HG03342 (cell line): ENCODE measurements at regions not wholly inside any gene's neighbourhood (a gene's known extent, or its start where the extent isn't known, plus 50 kb on each side); places are given as distances from the start of the nearest gene placed in this dataset.
"Not testable (repeated sequence)": the region's sequence is repeated elsewhere in the genome, so short reads cannot be mapped to it uniquely, and the experiment has no call there.

Experiments used
- ATAC-seq: cut with Tn5 transposase; IDR thresholded peaks from one replicate; pipeline ENCODE4 v1.9.1; 2021; ENCODE audit warnings: mild to moderate bottlenecking, moderate library complexity; ENCODE audit not compliant: unreplicated experiment

DNA sequence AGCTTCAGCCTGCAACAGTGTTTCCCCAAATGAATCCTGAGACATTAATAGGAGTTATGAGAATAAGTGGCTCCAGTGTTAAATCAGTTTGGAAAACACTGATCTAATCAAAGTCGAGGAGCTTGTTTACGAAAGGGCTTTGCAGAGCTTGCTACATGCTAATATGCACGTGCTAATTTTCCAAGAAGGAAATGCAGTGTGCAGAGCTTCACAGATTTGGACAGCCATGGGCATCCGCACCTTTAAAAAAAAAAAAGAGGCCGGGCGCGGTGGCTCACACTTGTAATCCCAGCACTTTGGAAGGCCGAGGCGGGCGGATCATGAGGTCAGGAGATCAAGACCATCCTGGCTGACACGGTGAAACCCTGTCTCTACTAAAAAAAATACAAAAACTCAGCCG, 79.7 kb upstream of the LMO2 start:
- ATAC-seq = not testable (repeated sequence)

DNA sequence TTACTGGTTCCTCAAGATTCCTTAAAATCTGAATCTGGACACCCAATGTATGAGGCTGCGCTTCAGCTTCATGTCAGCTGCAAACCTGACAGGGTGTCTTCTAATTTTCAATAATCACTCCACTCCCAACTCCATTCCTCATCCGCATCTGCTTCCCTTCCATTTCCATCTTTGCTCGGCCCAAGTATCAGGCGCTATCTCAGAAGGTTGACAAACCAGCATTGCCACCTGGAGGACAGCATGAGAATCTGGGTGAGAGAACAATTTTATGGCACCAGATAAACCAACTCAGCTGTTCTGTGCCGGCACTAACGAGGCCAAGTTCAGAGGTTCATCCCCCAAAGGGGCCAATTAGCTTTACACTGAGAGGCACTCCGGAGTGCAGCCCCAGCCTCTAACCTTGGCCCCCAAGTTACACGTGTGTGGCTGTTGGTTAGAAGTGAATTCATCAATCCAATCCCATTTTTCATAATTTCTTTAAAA, 79.1 kb upstream of the LMO2 start:
- peak; percentile 62 for ATAC-seq

DNA sequence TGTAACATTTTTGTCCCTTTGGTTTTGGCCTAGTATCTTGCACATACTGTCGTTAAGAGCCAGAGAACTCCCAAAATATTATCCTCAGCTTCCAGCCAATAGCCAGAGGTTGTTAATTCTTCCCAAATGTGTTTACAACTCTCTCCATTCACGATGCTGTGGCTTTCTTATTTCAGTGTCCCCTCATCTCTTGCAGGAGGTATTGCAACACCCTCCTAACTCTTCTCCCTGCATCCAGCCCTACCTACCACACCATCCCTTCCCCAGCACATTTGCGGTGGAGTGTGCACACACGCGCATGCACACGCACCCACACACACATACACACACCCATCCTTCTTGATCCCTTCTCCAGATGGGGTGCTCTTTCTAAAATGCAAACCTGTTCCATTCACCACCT, 75.6 kb upstream of the LMO2 start:
- ATAC-seq = no peak

DNA sequence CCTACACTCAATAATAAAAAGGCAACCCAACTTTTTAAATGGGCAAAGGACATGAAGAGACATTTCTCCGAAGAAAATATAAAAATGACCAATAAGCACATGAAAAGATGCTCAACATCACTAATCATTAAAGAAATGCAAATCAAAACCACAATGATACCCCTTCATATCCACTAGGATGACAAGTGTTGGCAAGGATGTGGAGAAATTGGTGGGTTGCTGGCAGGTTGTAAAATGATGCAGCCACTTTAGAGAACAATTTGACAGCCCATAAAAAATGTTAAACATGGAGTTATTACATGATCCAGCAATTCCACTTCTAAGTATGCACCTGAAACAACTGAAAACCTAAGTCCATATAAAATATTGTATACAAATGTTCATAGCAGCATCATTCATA, 73.2 kb upstream of the LMO2 start:
- no peak for ATAC-seq

DNA sequence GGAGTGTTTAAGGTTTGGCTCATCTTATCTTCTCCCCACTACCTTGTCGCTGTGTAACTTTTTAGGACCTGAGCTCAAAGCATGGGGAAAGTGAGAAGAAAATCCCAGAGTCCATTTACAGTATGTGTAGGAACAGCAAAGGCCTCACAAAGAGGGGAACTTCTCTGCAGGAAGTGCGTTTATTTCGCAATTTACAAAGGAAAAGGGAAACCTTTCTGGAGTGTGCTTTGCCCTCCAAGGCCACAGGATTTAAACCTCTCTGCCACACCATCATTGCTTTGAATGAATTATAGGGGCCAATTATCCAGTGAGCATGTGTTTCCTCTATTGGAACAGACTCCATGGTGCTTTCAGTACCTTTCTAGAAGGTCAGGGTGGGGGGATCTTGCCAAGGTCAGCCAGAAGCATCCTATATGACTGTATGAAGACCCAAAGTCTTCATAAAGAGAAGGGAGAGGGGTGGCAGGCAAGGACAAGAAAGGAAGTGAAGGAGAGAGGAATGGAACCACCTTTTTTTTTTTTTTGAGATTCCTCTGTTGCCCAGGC, 68.1 kb upstream of the LMO2 start:
- ATAC-seq = no peak

DNA sequence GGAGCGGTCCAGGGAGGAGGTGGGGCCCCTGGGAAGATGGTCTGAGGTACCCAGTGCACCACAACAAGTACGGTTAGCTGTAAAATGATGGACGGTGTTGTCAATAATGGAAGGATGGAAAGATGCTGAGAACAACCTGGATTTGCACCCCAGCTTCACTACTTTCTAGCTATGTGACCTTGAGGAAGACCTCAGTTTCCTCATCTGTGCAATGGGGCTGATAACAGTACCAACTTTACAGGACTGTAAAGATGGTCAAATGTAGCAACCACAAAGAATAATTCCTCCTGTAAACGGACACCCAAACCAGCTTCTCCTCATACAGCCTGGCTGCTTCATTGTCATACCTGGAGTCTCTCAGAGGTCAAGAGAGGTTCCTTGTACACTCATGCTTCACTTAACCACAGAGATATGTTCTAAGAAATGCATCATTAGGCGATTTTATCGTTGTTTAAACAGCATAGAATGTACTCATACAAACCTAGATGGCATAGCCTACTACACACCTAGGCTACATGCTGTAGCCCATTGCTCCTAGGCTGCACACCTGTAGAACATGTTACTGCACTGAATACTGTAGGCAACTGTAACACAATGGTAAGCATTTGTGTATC, 65.5 kb upstream of the LMO2 start:
- ATAC-seq = no peak

DNA sequence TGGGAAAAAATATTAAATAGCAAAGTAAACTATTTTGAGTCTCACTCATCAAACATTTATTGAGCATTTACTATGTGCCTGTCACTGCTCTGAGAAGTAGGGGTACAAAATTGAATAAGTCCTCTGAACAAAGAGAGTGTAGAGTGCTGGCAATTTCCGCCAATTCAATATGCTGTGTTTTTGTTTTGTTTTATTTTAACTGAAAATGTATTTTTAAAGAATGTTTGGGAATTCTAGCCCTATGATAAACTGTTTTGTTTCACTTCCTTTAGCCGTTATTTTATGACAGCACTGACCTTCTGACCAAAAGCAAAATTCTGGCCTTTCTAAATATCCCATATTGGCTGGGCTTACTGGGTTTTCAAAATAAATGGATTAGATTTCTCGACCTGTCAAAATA, 64.7 kb upstream of the LMO2 start:
- no peak for ATAC-seq

DNA sequence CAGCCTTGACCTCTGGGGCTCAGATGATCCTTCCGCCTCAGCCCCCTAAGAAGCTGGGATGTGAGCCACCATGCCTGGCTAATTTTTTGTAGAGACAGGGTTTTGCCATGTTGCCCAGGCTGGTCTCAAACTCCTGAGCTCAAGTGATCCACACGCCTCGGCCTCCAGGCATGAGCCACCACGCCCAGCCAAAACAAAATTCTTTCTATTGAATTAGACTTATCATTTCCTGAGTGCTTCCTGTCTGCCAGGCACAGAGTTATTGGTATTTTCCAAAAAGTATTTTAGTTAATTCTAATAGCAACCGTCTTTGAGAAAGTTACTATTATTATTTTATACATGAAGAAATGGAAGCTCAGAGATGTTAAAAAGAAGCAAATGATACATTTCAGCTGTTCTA, 61.4 kb upstream of the LMO2 start:
- no peak for ATAC-seq

DNA sequence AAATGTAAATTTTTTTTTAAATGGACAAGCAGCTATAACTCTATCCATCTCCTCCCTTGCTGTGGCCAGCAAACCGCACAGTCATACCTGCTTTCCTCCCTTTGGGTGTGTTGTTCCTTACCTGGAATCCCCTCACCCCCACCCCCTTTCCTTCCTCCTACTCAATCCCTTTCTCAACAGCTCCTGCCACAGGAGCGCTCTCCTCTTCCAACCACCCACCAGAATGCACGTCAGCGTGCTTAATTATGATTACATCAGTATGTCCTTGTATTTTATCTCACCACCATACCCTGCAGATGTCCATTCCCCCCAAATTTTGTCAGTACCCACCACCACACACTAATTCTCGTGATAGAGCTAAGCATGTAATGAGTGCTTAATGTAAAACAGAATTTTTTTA, 60.9 kb upstream of the LMO2 start:
- ATAC-seq = no peak

DNA sequence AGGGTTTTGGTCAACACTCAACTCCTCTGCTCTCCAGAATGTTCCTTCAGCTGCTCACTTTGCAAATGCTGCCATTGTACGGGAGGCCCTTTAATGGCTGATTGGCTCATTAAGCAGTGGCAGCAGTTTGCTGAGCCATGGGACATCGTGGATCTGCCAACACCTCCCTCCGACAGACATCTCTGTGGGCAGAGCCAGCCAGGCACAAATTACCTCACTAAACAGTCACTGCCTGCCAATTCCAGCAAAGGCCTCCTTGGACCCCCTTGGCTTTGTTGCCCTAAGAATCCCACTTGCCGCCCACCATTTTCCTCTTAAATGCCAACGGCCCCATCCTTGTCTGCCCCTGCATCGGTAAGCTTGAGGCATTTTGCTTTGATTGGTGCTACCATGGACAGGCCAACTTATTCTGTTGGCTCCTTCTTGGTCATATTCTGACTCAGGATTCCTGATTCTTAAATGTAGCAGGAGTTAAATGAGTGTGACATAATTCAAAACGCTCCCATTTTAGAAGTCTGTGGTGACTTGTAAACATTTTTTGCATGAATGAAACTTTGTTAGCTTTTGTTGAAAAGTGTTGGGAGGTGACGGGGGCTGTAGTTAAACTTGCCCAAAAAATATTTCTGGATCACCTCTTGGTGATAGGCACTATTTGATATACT, 57.5 kb upstream of the LMO2 start:
- no peak for ATAC-seq

DNA sequence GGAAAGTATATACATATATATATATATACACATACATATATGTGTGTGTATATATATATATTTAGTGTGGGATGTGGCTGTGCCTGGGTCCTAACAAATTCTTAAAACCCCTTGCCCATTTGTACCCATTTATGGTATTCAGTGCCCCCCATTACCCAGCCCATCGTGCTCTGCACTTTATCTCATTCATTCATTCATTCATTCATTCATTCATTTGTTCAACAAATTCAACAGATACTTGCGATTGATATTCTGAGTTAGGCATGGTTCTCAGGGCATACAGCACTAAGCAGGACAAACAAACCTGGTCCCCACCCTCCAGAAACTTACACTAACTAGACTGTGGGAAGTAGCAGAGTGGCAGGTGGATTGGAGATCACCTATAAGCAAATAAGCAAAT, 56.6 kb upstream of the LMO2 start:
- ATAC-seq = no peak

DNA sequence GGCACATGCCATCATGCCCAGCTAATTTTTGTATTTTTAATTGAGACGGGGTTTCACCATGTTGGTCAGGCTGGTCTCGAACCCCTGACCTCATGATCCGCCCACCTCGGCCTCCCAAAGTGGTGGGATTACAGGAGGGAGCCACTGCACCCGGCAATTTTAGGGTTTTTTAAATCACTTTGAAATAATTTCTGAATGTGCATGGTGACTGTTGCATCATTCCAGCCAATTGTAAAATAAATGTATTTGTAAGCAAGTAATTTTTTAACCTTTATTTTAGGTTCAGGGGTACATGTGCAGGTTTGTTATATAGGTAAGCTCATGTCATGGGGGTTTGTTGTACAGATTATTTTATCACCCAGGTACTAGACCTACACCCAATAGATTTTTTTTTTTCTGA, 56.0 kb upstream of the LMO2 start:
- ATAC-seq = not testable (repeated sequence)

DNA sequence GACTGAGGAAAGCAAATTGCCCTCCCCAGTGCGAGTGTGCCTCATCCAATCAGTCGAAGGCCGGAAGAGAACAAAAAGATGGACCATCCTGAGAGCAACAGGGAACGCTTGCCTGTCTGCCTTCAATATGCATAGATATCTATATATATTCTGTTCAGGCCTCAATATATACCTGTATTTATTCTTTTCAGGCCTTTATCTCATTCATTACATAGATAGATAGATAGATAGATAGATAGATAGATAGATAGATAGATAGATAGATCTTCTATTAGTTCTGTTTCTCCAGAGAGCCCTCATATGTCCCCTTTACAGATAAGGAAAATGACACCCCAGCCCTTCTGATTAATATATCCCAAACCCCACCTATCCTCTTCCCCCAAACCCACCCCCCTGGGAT, 55.1 kb upstream of the LMO2 start:
- ATAC-seq = no peak

DNA sequence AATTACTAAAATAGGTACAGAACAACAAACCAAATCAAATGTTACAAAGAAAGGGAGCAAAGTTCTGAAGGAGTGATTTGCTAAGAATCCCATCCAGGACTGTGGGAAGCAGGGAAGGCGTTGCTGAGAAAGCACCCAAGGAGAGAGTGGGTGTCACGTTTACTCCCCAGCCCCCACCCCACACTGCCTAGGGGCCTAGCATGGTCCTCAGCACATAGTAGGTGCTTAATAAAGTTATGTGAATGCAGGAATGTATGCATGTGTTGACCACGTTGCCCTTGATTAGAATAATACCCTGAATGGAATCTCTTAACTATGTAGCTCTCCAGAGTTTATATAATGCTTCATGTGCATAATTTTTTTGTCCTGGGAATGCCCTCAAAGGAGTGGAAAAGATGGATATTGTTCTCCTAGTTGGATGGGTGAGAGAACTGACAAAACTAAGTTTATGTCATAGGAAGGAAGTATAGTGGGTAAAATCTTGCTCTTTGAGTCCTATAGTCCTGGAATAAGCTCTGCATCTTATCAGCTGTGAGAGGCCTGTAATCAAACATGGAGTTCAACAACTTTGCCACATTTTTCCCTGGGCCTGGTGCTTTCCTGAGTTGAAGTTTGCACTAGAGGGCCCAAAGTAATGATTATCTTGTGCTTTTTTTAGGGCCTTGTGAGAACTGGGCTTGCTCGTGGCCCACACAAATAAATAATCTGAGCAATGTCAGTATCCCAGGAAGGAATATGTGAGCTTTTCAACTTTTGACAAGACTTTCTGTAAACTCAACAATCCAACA, 53.8 kb upstream of the LMO2 start:
- no peak for ATAC-seq

DNA sequence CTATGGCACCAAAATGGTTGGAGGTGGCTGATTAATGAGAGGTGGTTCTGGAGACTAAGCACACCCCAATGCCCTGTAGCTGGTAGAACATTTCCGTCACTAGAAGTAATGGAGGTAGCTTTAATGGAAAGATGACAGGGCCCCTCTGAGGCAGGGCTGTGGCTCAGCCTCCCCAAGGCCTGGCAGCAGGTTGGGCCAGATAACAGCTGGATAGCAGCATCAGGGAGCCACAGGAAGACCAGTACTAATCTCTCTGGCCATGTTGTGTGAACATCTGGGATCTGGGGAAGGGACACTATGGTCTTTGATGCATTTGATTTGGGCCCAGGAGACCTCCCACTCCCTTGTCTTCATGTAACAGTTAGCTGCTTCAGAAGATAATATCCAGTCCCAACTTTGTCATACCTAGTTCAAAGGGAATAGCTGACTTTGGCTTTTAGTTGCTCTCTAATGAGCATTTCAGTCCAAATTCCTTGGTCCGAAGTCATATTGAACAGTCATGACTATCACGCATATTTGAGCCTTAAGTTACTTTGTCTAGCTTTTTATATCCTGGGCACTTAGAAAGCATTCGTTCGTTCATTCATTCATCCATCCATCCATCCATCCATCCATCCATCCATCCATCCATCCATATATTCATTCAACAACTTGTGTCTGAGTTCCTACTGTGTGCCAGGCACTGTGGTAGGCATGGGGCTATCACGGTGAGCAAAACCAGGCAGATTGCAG, 53.0 kb upstream of the LMO2 start:
- no peak for ATAC-seq

DNA sequence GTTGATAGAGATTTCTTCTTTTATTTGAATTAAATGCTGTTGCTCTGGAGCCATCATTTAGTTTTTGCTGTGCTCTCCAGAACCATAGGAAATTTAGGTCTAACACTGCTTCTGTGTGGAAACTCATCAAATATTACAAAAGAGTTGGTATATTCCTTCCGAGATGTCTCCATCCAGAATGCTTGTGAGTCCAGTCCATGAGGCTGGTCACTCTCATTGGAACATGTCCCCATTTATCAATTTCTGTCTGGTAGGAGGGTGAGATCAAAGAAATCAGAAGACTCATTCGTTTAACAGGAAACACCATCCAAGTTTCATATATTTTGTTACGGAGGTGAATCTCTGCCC, 52.4 kb upstream of the LMO2 start:
- no peak for ATAC-seq

DNA sequence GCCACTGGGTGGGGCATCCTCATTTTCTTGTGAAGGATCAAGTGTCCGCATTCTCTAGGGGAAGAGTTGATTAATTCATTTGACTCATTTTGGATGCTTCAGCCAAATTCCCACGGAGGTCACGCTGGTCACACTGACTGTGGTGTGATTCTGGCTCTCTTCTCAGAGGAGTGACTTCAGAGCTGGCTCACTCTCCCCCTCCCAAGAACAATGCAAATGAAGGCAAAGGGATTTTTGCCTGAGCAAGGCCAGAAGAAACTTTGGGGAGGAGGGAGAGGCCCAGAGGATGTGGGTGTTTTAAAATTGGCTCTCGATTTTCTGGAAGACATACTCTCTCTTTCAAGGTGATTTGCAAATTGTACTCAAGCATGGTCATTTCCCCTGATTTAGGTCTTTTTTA, 51.1 kb upstream of the LMO2 start:
- ATAC-seq = no peak

DNA sequence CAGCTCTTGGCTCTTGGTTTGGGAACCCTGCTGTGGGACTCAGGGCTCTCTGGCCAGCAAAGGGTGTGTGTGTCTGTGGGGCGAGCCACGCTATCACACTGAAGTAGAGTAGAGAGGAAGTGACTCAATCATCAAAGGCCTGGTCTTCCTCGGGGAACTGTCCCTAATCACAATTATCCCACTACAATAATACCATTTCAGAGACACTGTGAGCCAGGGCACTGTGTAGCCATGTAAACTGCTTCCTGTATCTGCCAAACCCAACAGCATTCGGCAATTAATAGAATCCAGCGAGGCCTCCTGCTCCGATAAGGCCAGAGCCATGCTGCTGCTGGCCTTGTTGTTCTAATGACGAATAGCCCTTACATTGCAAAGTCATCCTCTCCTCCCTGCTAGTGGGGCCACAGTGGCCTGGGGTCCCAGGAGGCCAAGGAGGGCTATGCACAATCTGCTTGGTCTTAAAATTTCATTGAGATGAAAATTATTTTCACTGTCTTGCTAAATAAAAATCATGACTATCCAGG, 49.8 kb upstream of the LMO2 start:
- ATAC-seq = no peak
